GM21515 (cell line): ENCODE measurements at regions not wholly inside any gene's neighbourhood (a gene's known extent, or its start where the extent isn't known, plus 50 kb on each side); places are given as distances from the start of the nearest gene placed in this dataset.
"Not testable (repeated sequence)": the region's sequence is repeated elsewhere in the genome, so short reads cannot be mapped to it uniquely, and the experiment has no call there.

Source experiments
- ATAC-seq: cut with Tn5 transposase; IDR thresholded peaks from one replicate; pipeline ENCODE4 v1.9.1; 2021; ENCODE audit not compliant: unreplicated experiment

- ATAC-seq, result no peak
Measured at GRCh38 chr1:238783633-238784032, 602.7 kb upstream of the CHRM3 start.

- no peak for ATAC-seq
Measured at GRCh38 chr1:238779716-238780115, 606.7 kb upstream of the CHRM3 start.

GRCh38 chr1:238778113-238778512 lies 608.3 kb upstream of the CHRM3 start:
- no peak for ATAC-seq

- no peak for ATAC-seq
Measured at GRCh38 chr1:238777551-238777950, 608.8 kb upstream of the CHRM3 start.

- ATAC-seq, result no peak
Measured at GRCh38 chr1:238776126-238776525, 610.2 kb upstream of the CHRM3 start.

- ATAC-seq, result no peak
Measured at GRCh38 chr1:238772322-238772721, 614.0 kb upstream of the CHRM3 start.

GRCh38 chr1:238767321-238767720 lies 619.0 kb upstream of the CHRM3 start:
- no peak for ATAC-seq

GRCh38 chr1:238764779-238765178 lies 621.6 kb upstream of the CHRM3 start:
- ATAC-seq, result no peak

- ATAC-seq, result no peak
Measured at GRCh38 chr1:238753252-238753651, 633.1 kb upstream of the CHRM3 start.

GRCh38 chr1:238752327-238752726 lies 634.0 kb upstream of the CHRM3 start:
- no peak for ATAC-seq

GRCh38 chr1:238745069-238745468 lies 641.3 kb upstream of the CHRM3 start:
- no peak for ATAC-seq

GRCh38 chr1:238738892-238739291 lies 647.5 kb upstream of the CHRM3 start:
- no peak for ATAC-seq

- ATAC-seq, result no peak
Measured at GRCh38 chr1:238727670-238728069, 658.7 kb upstream of the CHRM3 start.

- no peak for ATAC-seq
Measured at GRCh38 chr1:238722812-238723211, 663.6 kb upstream of the CHRM3 start.

GRCh38 chr1:238710697-238711096 lies 675.7 kb upstream of the CHRM3 start:
- ATAC-seq, result no peak

GRCh38 chr1:238701024-238701423 lies 685.3 kb upstream of the CHRM3 start:
- no peak for ATAC-seq

GRCh38 chr1:238690415-238690814 lies 696.0 kb upstream of the CHRM3 start:
- no peak for ATAC-seq

- not testable (repeated sequence) for ATAC-seq
Measured at GRCh38 chr1:238684576-238684975, 701.8 kb upstream of the CHRM3 start.

- ATAC-seq, result no peak
Measured at GRCh38 chr1:238681451-238681850, 704.9 kb upstream of the CHRM3 start.

- ATAC-seq, result no peak
Measured at GRCh38 chr1:238681021-238681420, 705.3 kb upstream of the CHRM3 start.

GRCh38 chr1:238677567-238677966 lies 708.8 kb upstream of the CHRM3 start:
- ATAC-seq, result no peak

GRCh38 chr1:238675221-238675620 lies 711.1 kb upstream of the CHRM3 start:
- no peak for ATAC-seq

- ATAC-seq, result no peak
Measured at GRCh38 chr1:238674316-238674715, 712.1 kb upstream of the CHRM3 start.

GRCh38 chr1:238673561-238673960 lies 712.8 kb upstream of the CHRM3 start:
- no peak for ATAC-seq
